Mesodermal cell (in vitro differentiated cells): ENCODE measurements at regions not wholly inside any gene's neighbourhood (a gene's known extent, or its start where the extent isn't known, plus 50 kb on each side); places are given as distances from the start of the nearest gene placed in this dataset.
"Not testable (repeated sequence)": the region's sequence is repeated elsewhere in the genome, so short reads cannot be mapped to it uniquely, and the experiment has no call there.

Source experiments
- H3K27ac ChIP-seq: 2 replicates; pipeline ENCODE4 v1.7.0; 2013; ENCODE audit warnings: mild to moderate bottlenecking, low read depth, low read length, moderate library complexity; ENCODE audit not compliant: severe bottlenecking
- H3K36me3 ChIP-seq: 2 replicates; pipeline ENCODE4 v1.7.1; 2013; ENCODE audit warnings: mild to moderate bottlenecking, low read length, moderate library complexity; ENCODE audit not compliant: control insufficient read depth, insufficient read depth
- H3K4me1 ChIP-seq: one replicate; pipeline ENCODE4 v1.7.1; 2013; ENCODE audit warnings: mild to moderate bottlenecking, low read length; ENCODE audit not compliant: insufficient read depth, control insufficient read depth, poor library complexity, severe bottlenecking
- H3K4me3 ChIP-seq: 2 replicates; pipeline ENCODE4 v1.7.0; 2013; ENCODE audit warnings: low read length, control low read depth, mild to moderate bottlenecking; ENCODE audit not compliant: insufficient read depth, poor library complexity, severe bottlenecking; ENCODE audit errors: extremely low read depth
- H3K9me3 ChIP-seq: 2 replicates; pipeline ENCODE4 v1.7.1; 2013; ENCODE audit warnings: mild to moderate bottlenecking, low read length, moderate library complexity; ENCODE audit not compliant: control insufficient read depth
- WGBS, 2 experiments: methylation state at CpG; one replicate each; pipeline ENCODE4 v1.1.5; 2013; ENCODE audit warnings: missing lambda C conversion rate in 2 of 2; ENCODE audit not compliant: insufficient coverage in 2 of 2; 5-methylcytosine and 5-hydroxymethylcytosine counted together

DNA sequence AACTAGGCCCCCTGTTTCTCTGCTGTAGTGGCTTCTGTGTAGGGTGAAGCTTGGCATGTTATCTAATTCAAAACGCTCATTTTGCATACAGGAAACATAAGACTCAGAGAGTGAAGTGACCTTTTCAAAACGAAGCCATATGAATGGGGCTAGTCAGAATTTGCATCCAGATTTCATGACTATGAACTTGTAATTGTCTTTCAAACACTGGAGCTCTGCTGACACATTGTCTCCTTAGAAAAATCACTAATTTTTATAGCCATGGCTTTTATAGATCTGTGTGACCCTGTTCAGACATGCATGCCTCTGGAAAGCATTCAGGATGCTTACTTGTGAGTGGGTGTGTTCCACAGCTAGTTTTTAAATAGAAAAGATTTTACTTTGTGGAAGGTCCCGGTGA, 444.3 kb upstream of the GCFC2 start:
- Histone ChIP-seq H3K27ac (no peak overlapping the region), H3K9me3 (no peaks in the 10 kb centered on the region), H3K36me3 (no peaks in the 10 kb centered on the region), H3K4me3 (no peak overlapping the region), H3K4me1 (no peaks in the 10 kb centered on the region)
- 63 to 70% methylated on average over 2 of the region's 3 CpGs for WGBS, 2 experiments

DNA sequence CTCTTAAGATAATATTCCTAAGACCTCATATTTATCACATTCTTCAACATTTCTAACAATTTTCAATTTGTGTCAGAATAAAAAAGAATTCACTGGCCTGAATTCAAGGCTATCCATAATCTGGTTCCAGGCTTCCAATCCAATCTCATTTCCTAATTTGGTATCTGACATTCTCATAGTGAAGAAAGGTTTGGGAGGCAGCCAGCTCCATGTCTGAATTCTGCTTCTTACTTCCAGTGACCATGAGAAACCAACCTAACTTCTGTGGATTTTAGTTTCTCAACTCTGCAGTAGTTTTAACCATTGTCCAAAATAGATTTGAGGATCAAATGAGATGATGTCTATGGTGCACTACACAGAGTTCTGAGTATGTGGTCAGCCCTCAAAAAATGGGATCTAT, 439.1 kb upstream of the GCFC2 start:
- H3K36me3 ChIP-seq: no peaks in the 10 kb centered on the region
- no peaks in the 10 kb centered on the region for H3K4me1 ChIP-seq
- no peaks in the 10 kb centered on the region for H3K9me3 ChIP-seq
- H3K27ac ChIP-seq: no peak overlapping the region
- H3K4me3 ChIP-seq: no peak overlapping the region

DNA sequence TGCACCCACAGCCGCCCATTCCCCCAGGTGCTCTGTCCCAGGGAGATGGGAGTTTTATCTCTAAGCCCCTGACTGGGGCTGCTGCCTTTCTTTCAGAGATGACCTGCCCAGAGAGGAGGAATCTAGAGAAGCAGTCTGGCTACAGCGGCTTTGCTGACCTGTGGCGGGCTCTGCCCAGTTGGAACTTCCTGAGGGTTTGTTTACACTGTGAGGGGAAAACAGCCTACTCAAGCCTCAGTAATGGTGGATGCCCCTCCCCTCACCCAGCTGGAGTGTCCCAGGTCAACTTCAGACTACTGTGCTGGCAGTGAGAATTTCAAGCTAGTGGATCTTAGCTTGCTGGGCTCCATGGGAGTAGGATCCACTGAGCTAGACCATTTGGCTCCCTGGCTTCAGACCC, 428.6 kb upstream of the GCFC2 start:
- H3K36me3 ChIP-seq, H3K9me3 ChIP-seq, H3K4me1 ChIP-seq, H3K4me3 ChIP-seq, H3K27ac ChIP-seq: not testable (repeated sequence)
- WGBS, 2 experiments: 80% methylated on average over 1 of the region's 3 CpGs; no CpG with 5 or more reads in 1 of the 2 experiments

DNA sequence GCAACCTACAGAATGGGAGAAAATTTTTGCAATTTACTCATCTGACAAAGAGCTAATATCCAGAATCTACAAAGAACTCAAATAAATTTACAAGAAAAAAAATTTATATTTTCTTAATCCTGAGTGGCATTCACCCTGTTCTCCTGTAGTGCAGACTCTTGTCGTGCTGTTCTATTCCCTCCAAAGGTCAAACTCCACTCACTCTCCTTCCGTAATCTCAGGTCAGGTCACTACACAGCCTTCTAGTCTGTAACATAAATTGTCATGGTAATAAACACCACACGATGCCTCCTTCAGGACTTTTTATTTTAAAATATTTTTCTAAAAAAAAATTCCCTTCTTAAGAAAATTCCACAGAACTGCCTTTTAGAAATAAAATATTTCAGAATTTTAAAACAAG, 417.9 kb upstream of the GCFC2 start:
- WGBS, 2 experiments: 54 to 69% methylated on average over 2 of the region's 3 CpGs

DNA sequence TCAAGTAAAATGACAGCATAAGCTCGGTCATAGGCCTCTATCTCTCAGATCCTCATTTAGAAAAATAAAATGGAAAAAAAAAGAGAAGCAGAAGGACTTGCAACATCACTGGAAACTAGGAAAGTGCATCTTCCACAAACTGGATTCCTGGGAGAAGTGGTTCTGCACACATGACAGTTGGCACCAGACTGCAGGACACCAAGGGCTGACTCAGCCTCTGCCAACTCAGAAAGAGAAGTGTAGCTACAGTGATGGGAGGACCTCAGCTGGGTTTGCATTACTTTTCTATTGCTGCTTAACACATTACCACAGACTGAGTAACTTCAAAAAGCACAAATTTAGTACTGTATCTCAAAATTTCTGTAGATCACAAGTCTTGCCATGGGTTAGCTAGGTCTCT, 409.5 kb upstream of the GCFC2 start:
- Histone ChIP-seq H3K9me3 (no peaks in the 10 kb centered on the region), H3K4me1 (no peaks in the 10 kb centered on the region), H3K36me3 (no peaks in the 10 kb centered on the region), H3K27ac (no peak overlapping the region), H3K4me3 (no peak overlapping the region)
- WGBS, 2 experiments: no CpG with 5 or more reads among the region's 1 CpG

More for the DNA sequence above, 417.9 kb upstream of the GCFC2 start:
- Histone ChIP-seq H3K9me3 (no peaks in the 10 kb centered on the region), H3K27ac (no peak overlapping the region), H3K36me3 (no peaks in the 10 kb centered on the region), H3K4me1 (no peaks in the 10 kb centered on the region), H3K4me3 (no peak overlapping the region)

DNA sequence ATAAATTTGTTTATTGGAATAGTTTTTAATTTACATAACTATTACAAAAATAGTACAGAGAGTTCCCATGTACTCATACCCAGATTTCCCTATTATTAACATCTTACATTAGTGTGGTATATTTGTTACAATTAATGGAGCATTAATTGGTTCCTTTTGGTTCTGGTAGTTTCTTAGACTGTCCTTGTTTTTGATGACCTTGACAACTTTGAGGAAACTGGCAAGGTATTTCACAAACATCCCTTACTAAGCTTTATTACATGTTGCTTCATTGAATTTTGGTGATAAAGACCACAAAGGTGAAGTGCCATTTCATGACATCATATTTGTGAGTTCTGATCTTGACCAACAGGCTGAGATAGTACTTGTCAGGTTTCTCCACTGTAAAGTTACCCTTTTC, 379.0 kb upstream of the GCFC2 start:
- Histone ChIP-seq H3K9me3 (no peaks in the 10 kb centered on the region), H3K36me3 (no peaks in the 10 kb centered on the region), H3K4me1 (no peaks in the 10 kb centered on the region), H3K27ac (no peak overlapping the region), H3K4me3 (no peak overlapping the region)

DNA sequence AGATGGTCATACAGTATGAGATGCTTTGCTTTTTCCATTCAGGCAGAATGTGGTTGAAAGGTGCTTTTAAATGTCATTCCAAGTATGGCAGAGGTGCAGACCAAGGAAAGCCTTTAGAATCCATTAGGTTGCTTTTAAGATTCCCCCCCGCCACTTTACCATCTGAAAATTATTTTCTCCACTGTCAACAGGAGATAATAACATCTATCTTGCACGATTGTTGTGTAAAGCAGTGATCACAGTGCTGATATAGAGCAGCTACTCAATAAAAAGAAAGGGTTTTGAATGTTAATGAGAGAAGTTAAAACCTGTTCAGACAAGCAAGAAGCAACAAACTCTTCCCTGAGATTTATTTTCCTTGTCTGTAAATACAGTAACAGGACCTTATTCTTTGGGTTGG, 372.5 kb upstream of the GCFC2 start:
- H3K36me3 ChIP-seq: no peaks in the 10 kb centered on the region
- H3K9me3 ChIP-seq: no peaks in the 10 kb centered on the region
- no peak overlapping the region for H3K4me3 ChIP-seq
- no peaks in the 10 kb centered on the region for H3K4me1 ChIP-seq
- no peak overlapping the region for H3K27ac ChIP-seq
- WGBS, 2 experiments: 17% methylated on average over 1 of the region's 2 CpGs; no CpG with 5 or more reads in 1 of the 2 experiments

DNA sequence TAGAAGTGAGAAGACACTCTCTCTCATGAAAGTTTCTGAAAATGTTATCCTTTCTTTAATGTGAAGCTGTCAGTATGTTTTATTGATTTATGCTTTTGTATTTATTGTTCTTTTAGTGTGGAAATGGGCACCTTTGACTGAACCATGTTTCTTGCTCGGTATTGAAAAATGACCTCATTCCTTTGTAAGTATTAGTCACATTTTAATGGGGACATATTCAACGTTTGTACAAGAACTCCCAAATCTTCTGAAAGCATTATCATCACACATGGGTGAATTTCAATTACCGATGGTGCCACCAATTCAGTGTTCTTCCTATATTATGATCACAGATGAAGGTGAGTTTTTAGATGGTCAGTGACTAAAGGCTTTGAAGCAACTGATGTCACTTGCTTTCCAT, 371.8 kb upstream of the GCFC2 start:
- H3K4me1 ChIP-seq: no peaks in the 10 kb centered on the region
- no peaks in the 10 kb centered on the region for H3K9me3 ChIP-seq
- no peak overlapping the region for H3K4me3 ChIP-seq
- WGBS, 2 experiments: 88% methylated on average over 2 of the region's 3 CpGs; no CpG with 5 or more reads in 1 of the 2 experiments
- no peaks in the 10 kb centered on the region for H3K36me3 ChIP-seq
- no peak overlapping the region for H3K27ac ChIP-seq

DNA sequence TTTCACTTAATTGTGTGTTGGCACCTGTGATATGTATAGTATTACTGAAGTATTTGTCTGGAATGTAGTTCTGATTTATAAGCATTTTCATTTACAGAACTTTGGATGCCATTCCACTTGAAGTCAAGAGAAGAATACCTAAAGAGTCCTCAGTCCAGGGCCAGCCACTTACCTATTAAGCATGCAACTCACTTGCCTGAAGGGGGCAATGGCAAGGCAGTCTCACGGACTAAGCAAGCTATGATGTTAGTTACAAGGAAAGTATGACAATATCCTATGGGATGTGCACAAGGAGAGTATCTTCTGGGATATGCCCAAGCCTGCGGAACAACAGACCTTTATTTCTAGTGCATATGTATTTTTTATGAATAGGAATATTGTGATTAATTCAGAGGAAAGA, 369.4 kb upstream of the GCFC2 start:
- Histone ChIP-seq H3K27ac (no peak overlapping the region), H3K36me3 (no peaks in the 10 kb centered on the region), H3K4me3 (no peak overlapping the region), H3K9me3 (no peaks in the 10 kb centered on the region), H3K4me1 (no peaks in the 10 kb centered on the region)
- 60% methylated on average over 1 of the region's 2 CpGs; no CpG with 5 or more reads in 1 of the 2 experiments for WGBS, 2 experiments

DNA sequence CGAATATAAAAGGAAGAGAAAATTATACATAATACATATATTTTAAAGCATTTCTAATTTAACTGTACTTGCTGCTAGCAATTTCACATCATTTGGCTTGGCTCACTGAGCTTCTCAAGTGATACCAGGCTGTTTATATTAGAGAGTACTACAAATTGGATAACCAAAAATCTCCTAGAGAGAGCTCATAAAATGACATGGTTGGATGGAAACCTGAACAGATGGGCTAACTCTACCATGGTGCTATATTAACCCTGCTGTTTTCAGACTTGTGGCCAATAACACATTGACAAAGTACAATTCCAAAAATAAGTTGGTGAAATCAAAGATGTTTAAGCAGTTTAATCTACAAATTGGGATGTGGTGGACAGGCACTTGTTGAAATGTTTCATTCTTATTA, 364.4 kb upstream of the GCFC2 start:
- H3K9me3 ChIP-seq: no peaks in the 10 kb centered on the region
- WGBS, 2 experiments: no CpG with 5 or more reads among the region's 1 CpG
- H3K4me1 ChIP-seq: no peaks in the 10 kb centered on the region
- H3K4me3 ChIP-seq: no peak overlapping the region
- H3K36me3 ChIP-seq: no peaks in the 10 kb centered on the region
- no peak overlapping the region for H3K27ac ChIP-seq

DNA sequence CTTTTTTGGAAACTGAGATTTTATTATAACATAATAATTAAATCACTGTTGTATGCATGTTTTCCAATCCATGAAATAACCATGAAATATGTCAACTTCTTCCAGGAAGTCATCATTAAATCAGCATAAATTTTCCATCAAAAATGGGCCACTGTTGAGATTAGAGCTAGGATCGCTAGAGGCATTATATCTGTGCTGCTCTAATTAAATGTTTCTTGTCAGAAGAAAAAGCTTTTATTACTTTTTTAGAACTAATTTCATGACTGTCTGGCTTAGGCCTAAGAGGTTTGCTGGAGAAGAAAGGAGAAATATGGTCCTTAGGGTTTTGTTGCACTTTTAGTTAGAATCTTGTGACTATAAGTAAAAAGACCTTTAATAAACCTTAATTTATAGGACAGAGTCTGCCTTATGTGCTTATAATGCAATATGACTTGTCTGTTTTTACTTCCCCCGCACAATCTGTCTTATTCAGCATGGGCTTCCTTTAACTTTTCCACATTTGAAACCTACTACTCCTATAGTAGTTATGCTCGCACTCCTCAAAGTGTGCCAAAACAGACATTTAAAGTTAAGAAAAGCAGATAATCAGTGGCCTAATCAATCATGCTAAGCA, 363.4 kb upstream of the GCFC2 start:
- Histone ChIP-seq H3K4me3 (no peak overlapping the region), H3K36me3 (no peaks in the 10 kb centered on the region), H3K9me3 (peaks cover 4% of the 10 kb centered on the region), H3K4me1 (no peaks in the 10 kb centered on the region), H3K27ac (no peak overlapping the region)
- 100% methylated on average over 2 of the region's 3 CpGs; no CpG with 5 or more reads in 1 of the 2 experiments for WGBS, 2 experiments
